BLaER1 (cell line): ENCODE measurements at regions not wholly inside any gene's neighbourhood (a gene's known extent, or its start where the extent isn't known, plus 50 kb on each side); places are given as distances from the start of the nearest gene placed in this dataset.

Source experiments
- H3K27ac ChIP-seq: shearing (Covaris generic); formaldehyde crosslinking; 2 replicates; pipeline ENCODE4 v1.8.1; 2022
- H3K27me3 ChIP-seq: shearing (Covaris generic); formaldehyde crosslinking; 2 replicates; pipeline ENCODE4 v1.8.1; 2022
- H3K36me3 ChIP-seq: shearing (Covaris generic); formaldehyde crosslinking; 2 replicates; pipeline ENCODE4 v1.8.1; 2022
- H3K4me1 ChIP-seq: shearing (Covaris generic); formaldehyde crosslinking; 2 replicates; pipeline ENCODE4 v1.8.1; 2022
- H3K4me2 ChIP-seq: shearing (Covaris generic); formaldehyde crosslinking; 2 replicates; pipeline ENCODE4 v1.8.1; 2022
- H3K4me3 ChIP-seq: shearing (Covaris generic); formaldehyde crosslinking; 2 replicates; pipeline ENCODE4 v1.8.1; 2022
- H3K9ac ChIP-seq: shearing (Covaris generic); formaldehyde crosslinking; 2 replicates; pipeline ENCODE4 v1.8.1; 2022
- H3K9me3 ChIP-seq: shearing (Covaris generic); formaldehyde crosslinking; 2 replicates; pipeline ENCODE4 v1.8.1; 2022
- H4K20me1 ChIP-seq: shearing (Covaris generic); formaldehyde crosslinking; 2 replicates; pipeline ENCODE4 v1.8.1; 2022
- Cebpa-rat ChIP-seq: shearing (Covaris generic); IDR thresholded peaks from 2 replicates; pipeline ENCODE4 v1.8.1; 2022

DNA sequence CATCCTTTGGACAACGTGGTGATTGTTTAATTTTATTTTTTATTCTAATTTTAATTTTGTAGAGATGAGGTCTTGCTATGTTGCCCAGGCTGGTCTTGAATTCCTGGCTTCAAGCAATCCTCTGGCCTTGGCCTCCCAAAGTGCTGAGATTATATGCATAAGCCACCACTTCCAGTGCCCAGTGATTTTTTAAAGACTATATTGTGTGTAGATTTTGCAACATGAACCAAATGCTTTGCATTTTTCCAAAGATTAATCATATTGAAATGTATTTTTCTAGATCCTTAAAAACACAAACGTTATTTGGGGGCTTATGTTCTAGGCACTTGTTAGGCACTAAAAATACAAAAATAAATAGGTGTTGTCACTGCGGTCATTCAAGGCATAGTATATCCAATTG, 117.6 kb upstream of the CCN2 start:
- no peaks in the 10 kb centered on the region for H3K36me3 ChIP-seq
- no peak overlapping the region; the same call in 1 of the 2 replicates for H3K4me2 ChIP-seq
- H3K4me3 ChIP-seq = no peak overlapping the region
- H3K27ac ChIP-seq = no peak overlapping the region
- H3K9me3 ChIP-seq = peaks cover 9% of the 10 kb centered on the region
- no peaks in the 10 kb centered on the region for H3K27me3 ChIP-seq
- no peak for TF ChIP-seq Cebpa-rat
- H3K4me1 ChIP-seq = peaks cover 58% of the 10 kb centered on the region
- H3K9ac ChIP-seq = no peak overlapping the region
- no peaks in the 10 kb centered on the region for H4K20me1 ChIP-seq

DNA sequence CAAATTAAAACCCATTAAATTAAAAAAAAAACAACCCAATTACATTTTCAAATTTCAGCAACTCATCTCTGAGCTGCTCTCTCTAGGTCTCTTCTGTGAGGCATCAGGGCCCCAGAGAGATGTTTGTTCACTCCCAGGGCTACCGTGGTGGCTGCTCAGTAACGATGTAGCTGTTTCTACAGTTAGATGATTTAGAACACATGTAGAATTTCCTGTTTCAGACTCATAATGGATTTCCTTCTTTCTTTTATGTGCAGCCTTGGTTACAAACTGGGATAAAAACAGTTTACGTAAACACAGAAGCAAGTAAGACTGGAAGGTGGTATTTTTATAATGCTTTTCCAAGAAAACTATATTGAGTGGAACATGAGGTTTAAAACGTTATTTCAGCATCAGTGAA, 116.1 kb upstream of the CCN2 start:
- no peak overlapping the region for H3K9ac ChIP-seq
- H3K9me3 ChIP-seq = peaks cover 9% of the 10 kb centered on the region
- TF ChIP-seq Cebpa-rat = no peak
- no peak overlapping the region; the same call in 1 of the 2 replicates for H3K4me3 ChIP-seq
- H3K36me3 ChIP-seq = no peaks in the 10 kb centered on the region
- no peaks in the 10 kb centered on the region for H4K20me1 ChIP-seq
- peak overlapping the region; percentile 55 for H3K27ac ChIP-seq
- peaks cover 46% of the 10 kb centered on the region for H3K4me1 ChIP-seq
- no peaks in the 10 kb centered on the region for H3K27me3 ChIP-seq
- H3K4me2 ChIP-seq = peak overlapping the region; percentile 48

DNA sequence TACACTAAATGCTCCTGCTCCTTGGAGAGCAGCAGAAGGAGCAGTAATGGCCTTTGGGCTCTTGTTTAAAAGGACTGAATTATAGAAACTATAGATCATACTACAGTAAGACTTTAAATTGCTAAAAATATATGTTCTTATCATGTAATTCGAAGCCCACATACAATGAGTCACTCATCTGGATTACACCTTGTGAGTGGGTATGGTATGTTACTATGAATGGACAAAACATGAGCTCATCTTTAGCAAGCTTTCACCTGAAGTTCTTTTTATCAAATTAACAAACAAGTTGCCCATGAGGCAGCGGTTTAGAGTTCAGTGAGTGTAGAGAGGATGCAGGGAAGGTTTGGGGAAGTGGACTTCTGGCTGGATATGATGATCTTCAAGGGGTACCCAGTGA, 114.4 kb upstream of the CCN2 start:
- no peaks in the 10 kb centered on the region for H3K36me3 ChIP-seq
- no peaks in the 10 kb centered on the region for H3K27me3 ChIP-seq
- peaks cover 39% of the 10 kb centered on the region for H3K4me1 ChIP-seq
- no peak overlapping the region for H3K27ac ChIP-seq
- H3K9ac ChIP-seq = no peak overlapping the region
- no peaks in the 10 kb centered on the region for H4K20me1 ChIP-seq
- H3K4me2 ChIP-seq = no peak overlapping the region
- peaks cover 9% of the 10 kb centered on the region for H3K9me3 ChIP-seq
- TF ChIP-seq Cebpa-rat = no peak
- no peak overlapping the region for H3K4me3 ChIP-seq

DNA sequence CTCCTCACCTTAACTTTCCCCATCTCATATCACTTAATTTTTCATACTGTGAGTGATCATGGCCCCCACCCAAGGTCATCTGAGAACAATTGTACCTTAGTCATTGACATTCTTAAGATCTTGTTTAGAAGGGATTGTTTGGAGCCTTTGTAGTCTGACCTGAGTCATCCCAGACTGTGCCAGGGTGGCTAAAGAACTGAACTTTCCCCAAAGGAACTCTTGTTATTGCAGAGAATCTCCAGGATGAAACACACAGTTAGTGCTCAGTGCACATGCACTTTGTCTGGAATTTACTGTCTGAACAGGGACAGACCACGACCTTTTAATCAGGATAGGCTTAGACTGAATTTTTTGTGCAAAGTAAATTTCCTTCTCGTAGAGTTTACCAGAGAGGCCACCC, 112.6 kb upstream of the CCN2 start:
- Histone ChIP-seq H3K4me1 (peaks cover 21% of the 10 kb centered on the region), H3K27ac (no peak overlapping the region), H3K36me3 (no peaks in the 10 kb centered on the region), H3K4me3 (no peak overlapping the region), H3K27me3 (no peaks in the 10 kb centered on the region), H3K9me3 (peaks cover 9% of the 10 kb centered on the region), H3K4me2 (no peak overlapping the region), H4K20me1 (no peaks in the 10 kb centered on the region), H3K9ac (no peak overlapping the region)
- no peak for TF ChIP-seq Cebpa-rat

DNA sequence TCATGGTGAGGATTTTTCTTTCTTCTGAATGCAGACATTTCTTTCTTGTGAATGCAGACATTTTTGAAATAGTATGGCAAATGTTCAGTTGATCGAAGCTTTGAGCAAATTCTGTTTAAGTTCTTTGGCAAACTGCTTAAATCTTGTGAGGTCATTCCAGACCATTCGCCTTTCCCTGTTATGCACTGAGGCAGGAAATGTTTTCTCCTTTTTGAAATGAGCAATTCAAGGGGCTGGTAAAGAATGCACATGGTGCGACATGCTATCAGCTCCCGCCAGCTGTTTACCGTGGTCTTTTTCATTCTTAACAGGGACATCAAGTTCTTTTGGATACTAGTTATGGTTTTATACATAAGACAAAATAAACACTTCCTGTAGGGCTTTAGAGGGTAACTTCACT, 112.0 kb upstream of the CCN2 start:
- Histone ChIP-seq H4K20me1 (no peaks in the 10 kb centered on the region), H3K27ac (no peak overlapping the region), H3K4me3 (no peak overlapping the region), H3K4me1 (peaks cover 20% of the 10 kb centered on the region), H3K9me3 (peaks cover 9% of the 10 kb centered on the region), H3K9ac (no peak overlapping the region), H3K27me3 (no peaks in the 10 kb centered on the region), H3K36me3 (no peaks in the 10 kb centered on the region), H3K4me2 (no peak overlapping the region)
- TF ChIP-seq Cebpa-rat = no peak

DNA sequence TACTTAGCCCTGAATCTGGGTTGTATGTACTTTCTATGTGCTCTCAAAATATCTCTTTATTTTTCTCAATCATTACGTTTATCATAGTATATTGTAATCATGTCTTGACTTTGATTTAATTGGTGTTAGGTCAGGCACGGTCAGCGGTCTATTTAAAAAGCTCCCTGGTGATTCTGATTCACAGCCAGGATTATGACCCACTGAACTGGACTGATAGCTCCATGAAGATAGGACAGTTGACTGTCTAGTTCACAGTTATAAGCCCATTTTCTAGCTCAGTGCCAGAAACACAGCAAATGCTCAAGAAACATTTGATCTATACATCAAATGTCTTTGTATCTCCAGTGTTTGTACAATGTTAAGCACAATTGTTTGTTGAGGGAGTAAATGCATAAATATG, 111.5 kb upstream of the CCN2 start:
- H3K4me2 ChIP-seq = no peak overlapping the region
- H3K36me3 ChIP-seq = no peaks in the 10 kb centered on the region
- TF ChIP-seq Cebpa-rat = no peak
- no peaks in the 10 kb centered on the region for H4K20me1 ChIP-seq
- no peaks in the 10 kb centered on the region for H3K27me3 ChIP-seq
- no peak overlapping the region for H3K27ac ChIP-seq
- H3K9me3 ChIP-seq = peaks cover 9% of the 10 kb centered on the region
- peaks cover 15% of the 10 kb centered on the region for H3K4me1 ChIP-seq
- no peak overlapping the region for H3K9ac ChIP-seq
- no peak overlapping the region for H3K4me3 ChIP-seq

DNA sequence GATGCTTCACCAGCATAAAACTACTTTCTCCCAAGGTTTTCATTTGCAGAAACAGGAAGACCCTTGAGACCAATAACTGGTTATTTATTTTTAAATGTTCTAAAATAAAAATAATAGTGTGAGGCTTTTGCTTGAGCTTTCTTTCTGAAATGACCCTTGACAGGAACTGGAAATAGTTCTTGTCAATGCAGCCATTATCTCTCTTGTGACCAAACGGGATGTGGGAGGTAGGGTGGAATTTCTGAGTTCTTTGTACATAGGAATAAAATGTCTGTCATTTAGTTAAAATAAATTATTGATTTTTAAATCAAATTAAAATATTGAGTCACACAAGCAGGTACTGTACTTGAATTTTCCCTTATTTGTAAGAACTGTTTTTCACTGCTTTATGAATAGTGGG, 110.2 kb upstream of the CCN2 start:
- no peak for TF ChIP-seq Cebpa-rat
- Histone ChIP-seq H3K27me3 (no peaks in the 10 kb centered on the region), H3K4me3 (no peak overlapping the region), H3K4me2 (no peak overlapping the region), H3K36me3 (no peaks in the 10 kb centered on the region), H4K20me1 (no peaks in the 10 kb centered on the region), H3K4me1 (peaks cover 6% of the 10 kb centered on the region; the same call in 1 of the 2 replicates), H3K9ac (no peak overlapping the region), H3K27ac (no peak overlapping the region), H3K9me3 (peaks cover 19% of the 10 kb centered on the region)

DNA sequence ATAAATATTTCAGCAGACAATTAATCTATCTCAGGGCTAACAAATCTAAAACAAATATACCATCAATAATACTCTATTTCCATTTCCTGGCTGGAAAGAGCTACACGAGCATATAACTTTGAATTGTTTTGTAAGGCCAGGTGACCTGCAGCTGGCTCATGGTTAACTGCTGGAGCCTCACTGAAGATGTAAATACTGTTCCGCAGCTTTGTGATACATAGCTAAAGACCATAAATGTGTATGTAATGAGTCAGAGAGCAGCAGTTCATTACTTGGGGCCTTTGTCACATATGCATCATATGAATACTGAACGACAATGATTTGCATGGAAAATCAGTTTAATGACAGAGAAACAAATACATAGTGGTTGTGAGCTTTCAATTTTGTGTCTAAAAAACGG, 109.4 kb upstream of the CCN2 start:
- no peaks in the 10 kb centered on the region for H3K36me3 ChIP-seq
- H3K4me2 ChIP-seq = no peak overlapping the region
- H3K27ac ChIP-seq = no peak overlapping the region
- H3K9ac ChIP-seq = no peak overlapping the region
- no peaks in the 10 kb centered on the region for H3K27me3 ChIP-seq
- H3K4me1 ChIP-seq = peaks cover 6% of the 10 kb centered on the region; the same call in 1 of the 2 replicates
- no peak overlapping the region for H3K4me3 ChIP-seq
- TF ChIP-seq Cebpa-rat = no peak
- H4K20me1 ChIP-seq = no peaks in the 10 kb centered on the region
- peaks cover 11% of the 10 kb centered on the region for H3K9me3 ChIP-seq

DNA sequence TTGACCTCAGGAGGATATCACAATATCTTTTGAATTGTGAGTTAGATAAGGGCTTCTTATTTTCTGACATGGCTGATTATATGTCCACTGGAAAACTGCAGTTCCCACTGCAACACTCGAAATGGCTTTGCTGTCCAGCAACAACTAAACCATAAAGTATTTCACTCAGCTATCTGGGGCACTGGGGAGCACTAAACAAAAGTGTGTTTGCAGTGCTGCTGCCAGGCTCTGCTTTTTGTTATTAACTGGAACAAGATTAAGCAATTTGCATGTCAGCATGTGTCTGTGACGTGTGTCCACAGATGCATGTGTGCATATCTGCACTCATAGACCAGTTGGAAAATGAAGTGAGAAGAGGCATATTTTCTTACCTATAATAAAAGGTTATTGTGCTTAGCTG, 107.8 kb upstream of the CCN2 start:
- no peaks in the 10 kb centered on the region for H3K27me3 ChIP-seq
- H3K27ac ChIP-seq = no peak overlapping the region
- H3K4me2 ChIP-seq = no peak overlapping the region
- peaks cover 13% of the 10 kb centered on the region for H3K9me3 ChIP-seq
- H3K4me3 ChIP-seq = no peak overlapping the region
- H3K9ac ChIP-seq = no peak overlapping the region
- H3K36me3 ChIP-seq = no peaks in the 10 kb centered on the region
- no peaks in the 10 kb centered on the region for H4K20me1 ChIP-seq
- peaks cover 6% of the 10 kb centered on the region; the same call in 1 of the 2 replicates for H3K4me1 ChIP-seq
- TF ChIP-seq Cebpa-rat = no peak

DNA sequence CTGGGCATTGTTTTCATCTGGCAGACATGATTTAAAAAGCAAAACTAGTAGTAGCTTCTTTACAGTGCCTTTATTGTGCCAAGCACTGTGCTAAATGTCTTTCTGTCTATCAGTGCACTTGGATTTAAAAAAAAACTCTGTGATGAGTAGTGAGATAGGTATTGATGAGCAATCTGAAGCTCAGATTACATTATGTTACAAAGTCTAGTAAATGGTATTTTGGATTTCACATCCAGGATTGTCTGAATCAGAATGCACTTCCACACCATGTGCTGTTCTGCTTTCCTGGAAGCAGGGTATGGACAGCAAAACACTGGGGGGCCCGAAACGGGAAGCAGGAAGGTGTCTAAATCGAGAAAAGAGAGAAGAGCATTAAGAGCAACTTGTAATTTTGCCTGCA, 103.4 kb upstream of the CCN2 start:
- Histone ChIP-seq H3K27me3 (no peaks in the 10 kb centered on the region), H3K36me3 (no peaks in the 10 kb centered on the region), H3K4me3 (no peak overlapping the region), H3K9ac (no peak overlapping the region), H3K4me1 (no peaks in the 10 kb centered on the region), H3K9me3 (peaks cover 13% of the 10 kb centered on the region), H3K27ac (no peak overlapping the region), H3K4me2 (no peak overlapping the region), H4K20me1 (no peaks in the 10 kb centered on the region)
- no peak for TF ChIP-seq Cebpa-rat

DNA sequence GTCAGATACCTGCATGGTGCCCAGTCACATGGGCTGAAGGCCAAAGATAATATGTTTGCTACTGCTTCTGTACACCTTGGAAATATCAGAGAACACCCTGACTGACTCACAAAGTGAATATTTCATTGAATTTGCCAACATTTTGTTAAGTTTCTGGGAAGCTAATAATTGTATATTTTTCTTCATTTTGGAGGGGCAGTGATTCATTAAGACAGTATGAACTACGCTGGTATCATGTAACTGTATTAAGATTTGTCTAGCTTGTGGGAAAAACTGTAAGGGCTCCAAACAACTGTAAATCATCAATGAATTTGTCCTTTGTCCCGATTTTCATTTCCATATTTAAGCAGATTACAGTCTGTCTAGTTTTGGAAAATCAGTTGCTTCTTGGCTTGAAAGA, 102.3 kb upstream of the CCN2 start:
- H3K9ac ChIP-seq = no peak overlapping the region
- no peak for TF ChIP-seq Cebpa-rat
- no peak overlapping the region for H3K27ac ChIP-seq
- no peaks in the 10 kb centered on the region for H3K4me1 ChIP-seq
- H3K36me3 ChIP-seq = no peaks in the 10 kb centered on the region
- peaks cover 19% of the 10 kb centered on the region for H3K9me3 ChIP-seq
- H3K4me3 ChIP-seq = no peak overlapping the region
- H3K4me2 ChIP-seq = no peak overlapping the region
- H3K27me3 ChIP-seq = no peaks in the 10 kb centered on the region
- H4K20me1 ChIP-seq = no peaks in the 10 kb centered on the region
